Cardiac fibroblast (primary cell): ENCODE measurements at regions not wholly inside any gene's neighbourhood (a gene's known extent, or its start where the extent isn't known, plus 50 kb on each side); places are given as distances from the start of the nearest gene placed in this dataset.

Source experiments
- DNase-seq, 2 donors: peaks; one replicate each; pipeline versions ENCODE4 v3.0.0 to v3.0.0-alpha.2; 2010; ENCODE audit warnings: low read depth in 2 of 2
- H3K4me3 ChIP-seq, 2 donors: replicated peaks in 1 of 2; 1 replicate in 1 of 2; 2 replicates in 1 of 2; pipeline ENCODE4 v1.5.1; 2011; ENCODE audit warnings: low read depth in 2 of 2, low read length in 2 of 2, mild to moderate bottlenecking in 2 of 2, moderate library complexity in 1 of 2
- CTCF ChIP-seq: IDR thresholded peaks from one replicate; pipeline ENCODE4 v1.5.1; 2011; ENCODE audit warnings: low read depth, mild to moderate bottlenecking, low read length, inconsistent platforms

GRCh38 chr22:48358886-48359612, 1468.6 kb downstream of the BRD1 start:
- TF ChIP-seq CTCF, result no peak
- no peak overlapping the region for H3K4me3 ChIP-seq
- DNase-seq, result no peak

- TF ChIP-seq CTCF, result no peak
- no peak for DNase-seq
- no peak overlapping the region for H3K4me3 ChIP-seq
Observed at GRCh38 chr22:48357961-48358360, 1469.7 kb downstream of the BRD1 start.

- H3K4me3 ChIP-seq, result no peak overlapping the region
- no peak for DNase-seq
- no peak for TF ChIP-seq CTCF
Observed at GRCh38 chr22:48357196-48357595, 1470.5 kb downstream of the BRD1 start.

GRCh38 chr22:48356731-48357130, 1470.9 kb downstream of the BRD1 start:
- no peak for TF ChIP-seq CTCF
- no peak for DNase-seq
- no peak overlapping the region for H3K4me3 ChIP-seq

- DNase-seq, result no peak
- no peak for TF ChIP-seq CTCF
- H3K4me3 ChIP-seq, result no peak overlapping the region
Observed at GRCh38 chr22:48354096-48354495, 1473.6 kb downstream of the BRD1 start.

- no peak overlapping the region for H3K4me3 ChIP-seq
- no peak for DNase-seq
- no peak for TF ChIP-seq CTCF
Observed at GRCh38 chr22:48353116-48353947, 1474.3 kb downstream of the BRD1 start.
